Left hindlimb (tissue), 1 donor: ENCODE measurements at regions not wholly inside any gene's neighbourhood (a gene's known extent, or its start where the extent isn't known, plus 50 kb on each side); places are given as distances from the start of the nearest gene placed in this dataset.
A peak's percentile ranks its signal among the peaks of the same experiment; 100 is the strongest.

Experiments used
- DNase-seq: peaks from one replicate; pipeline ENCODE4 v3.0.0-alpha.2; 2018

GRCh38 chr1:182735343-182735742 is 51.0 kb upstream of the RGS8 start:
- no peak for DNase-seq

GRCh38 chr1:182739545-182739944 is 50.0 kb upstream of the NPL start:
- peak; percentile 63 for DNase-seq
